Gastrocnemius medialis (tissue), 4 donors: ENCODE measurements at regions not wholly inside any gene's neighbourhood (a gene's known extent, or its start where the extent isn't known, plus 50 kb on each side); places are given as distances from the start of the nearest gene placed in this dataset.

Source experiments
- POLR2A ChIP-seq, 2 donors: fragments of 450-650 bp; IDR thresholded peaks; one replicate each; pipeline ENCODE4 v1.6.1; 2017; ENCODE audit warnings: antibody characterized with exemption in 2 of 2, mild to moderate bottlenecking in 2 of 2, moderate library complexity in 2 of 2
- TF ChIP-seq, protein P1 (sequence below), 5 experiments: fragments of 450-650 bp in 3 of 5; fragments of 200-600 bp in 2 of 5; sonication (generic) in 2 of 5; IDR thresholded peaks in 4 of 5; conservative IDR thresholded peaks in 1 of 5; 1 replicate in 4 of 5; 2 replicates in 1 of 5; pipeline ENCODE4 v1.5.1; 2016 to 2019; ENCODE audit warnings: antibody characterized with exemption in 5 of 5, mild to moderate bottlenecking in 3 of 5, moderate library complexity in 3 of 5

DNA sequence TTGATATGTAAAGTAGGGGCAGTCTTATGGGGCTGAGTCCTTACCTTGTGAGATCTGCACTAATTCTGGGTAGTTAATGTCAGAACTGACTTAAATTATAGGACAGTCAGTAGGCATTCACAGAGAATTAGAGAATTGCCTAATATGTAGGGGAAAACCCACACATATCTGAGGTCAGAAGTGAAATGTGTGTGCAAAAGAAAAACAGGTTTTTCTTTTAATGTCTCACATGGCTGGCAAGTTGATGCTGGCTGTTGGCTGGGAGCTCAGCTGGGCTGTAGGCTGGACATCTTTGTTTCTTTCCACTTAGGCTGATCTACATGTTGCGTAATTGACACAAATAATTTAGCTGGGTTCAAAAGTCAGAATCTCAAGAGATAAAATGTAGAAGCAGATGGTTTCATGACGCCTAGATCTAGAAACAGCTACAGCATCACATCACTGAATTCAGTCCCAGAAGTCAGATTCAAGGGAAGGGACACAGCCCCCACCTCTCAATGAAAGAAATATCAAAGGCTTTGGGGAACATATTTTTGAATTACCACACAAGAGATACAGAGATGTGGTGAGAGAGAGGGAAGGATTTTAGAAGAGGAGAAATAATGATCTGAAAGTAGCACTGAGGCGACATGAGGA, 98.9 kb downstream of the TNFSF18 start:
- TF ChIP-seq, protein P1, sequence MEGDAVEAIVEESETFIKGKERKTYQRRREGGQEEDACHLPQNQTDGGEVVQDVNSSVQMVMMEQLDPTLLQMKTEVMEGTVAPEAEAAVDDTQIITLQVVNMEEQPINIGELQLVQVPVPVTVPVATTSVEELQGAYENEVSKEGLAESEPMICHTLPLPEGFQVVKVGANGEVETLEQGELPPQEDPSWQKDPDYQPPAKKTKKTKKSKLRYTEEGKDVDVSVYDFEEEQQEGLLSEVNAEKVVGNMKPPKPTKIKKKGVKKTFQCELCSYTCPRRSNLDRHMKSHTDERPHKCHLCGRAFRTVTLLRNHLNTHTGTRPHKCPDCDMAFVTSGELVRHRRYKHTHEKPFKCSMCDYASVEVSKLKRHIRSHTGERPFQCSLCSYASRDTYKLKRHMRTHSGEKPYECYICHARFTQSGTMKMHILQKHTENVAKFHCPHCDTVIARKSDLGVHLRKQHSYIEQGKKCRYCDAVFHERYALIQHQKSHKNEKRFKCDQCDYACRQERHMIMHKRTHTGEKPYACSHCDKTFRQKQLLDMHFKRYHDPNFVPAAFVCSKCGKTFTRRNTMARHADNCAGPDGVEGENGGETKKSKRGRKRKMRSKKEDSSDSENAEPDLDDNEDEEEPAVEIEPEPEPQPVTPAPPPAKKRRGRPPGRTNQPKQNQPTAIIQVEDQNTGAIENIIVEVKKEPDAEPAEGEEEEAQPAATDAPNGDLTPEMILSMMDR (IDR thresholded peaks at IDR 0.05 in 4 of 5, conservative IDR thresholded peaks at IDR 0.05 in 1 of 5) = no peak
- no peak for TF ChIP-seq POLR2A (IDR thresholded peaks at IDR 0.05)
